ENCODE measurements at regions not wholly inside any gene's neighbourhood (a gene's known extent, or its start where the extent isn't known, plus 50 kb on each side); places are given as distances from the start of the nearest gene placed in this dataset.

- Histone ChIP-seq H3K9me1 (replicated peaks; ENCODE audit: control insufficient read depth, extremely low read depth, insufficient read depth, low read length) (no peaks in the 10 kb centered on the region), H3K4me3 (replicated peaks in 1 of 3; ENCODE audit: insufficient read depth in 1 of 3, low read depth in 1 of 3, low read length in 3 of 3) (no peak overlapping the region), H3K9ac (replicated peaks; ENCODE audit: extremely low read depth, insufficient read depth, low read length) (no peak overlapping the region), H3K9me3 (replicated peaks; ENCODE audit: control insufficient read depth, insufficient read depth, low read length) (peaks cover 2% of the 10 kb centered on the region), H3K27me3 (ENCODE audit: control insufficient read depth in 2 of 2, insufficient read depth in 2 of 2, low read length in 2 of 2) (peaks cover 5 to 8% of the 10 kb centered on the region in 2 experiments), H3K4me1 (ENCODE audit: control insufficient read depth, extremely low read depth, insufficient read depth, low read length) (peaks cover 9% of the 10 kb centered on the region), H4K20me1 (replicated peaks; ENCODE audit: control insufficient read depth, extremely low read depth, insufficient read depth, low read length) (no peaks in the 10 kb centered on the region), H3K79me2 (ENCODE audit: control insufficient read depth, insufficient read depth, low read length) (no peaks in the 10 kb centered on the region), H3K4me2 (ENCODE audit: insufficient read depth, low read length) (no peak overlapping the region), H2AFZ (ENCODE audit: low read depth, low read length) (no peak overlapping the region), H3K36me3 (ENCODE audit: control insufficient read depth in 2 of 2, extremely low read depth in 1 of 2, insufficient read depth in 2 of 2, low read length in 2 of 2) (no peaks in the 10 kb centered on the region), H3K27ac (ENCODE audit: insufficient read depth, low read depth, low read length) (no peak overlapping the region)
- ChIA-PET CTCF (interaction anchor here (6.0 kb wide), 1 partner anchor 408 kb away, joined by 82 read pairs; no protein-coding TSS in a partner anchor), POLR2A (no interaction called here)
- intact Hi-C loops (cut with micrococcal nuclease) (loop anchor here (5.0 kb wide), 1 partner anchor 262 kb away; no protein-coding TSS in a partner anchor), dilution Hi-C loops (cut with MboI; ENCODE audit: extremely low pct_ligation_motif_present, low sequenced_read_pairs) (loop anchor here (25.0 kb wide), 1 partner anchor 432 kb away; no protein-coding TSS in a partner anchor)
- no peak for DNase-seq (ENCODE audit: low read depth, low spot score)
- no peak for FAIRE-seq
- TF ChIP-seq EZH2 (IDR thresholded peaks at IDR 0.05; ENCODE audit: borderline replicate concordance, low read depth, low read length, severe bottlenecking): no peak
- TF ChIP-seq JUN (IDR thresholded peaks at IDR 0.05; ENCODE audit: borderline replicate concordance, insufficient read depth, insufficient read length, low read depth): no peak
- TF ChIP-seq GATA2 (IDR thresholded peaks at IDR 0.05; ENCODE audit: insufficient read depth, insufficient read length, low read depth, low read length): no peak
- TF ChIP-seq MAX (IDR thresholded peaks at IDR 0.05; ENCODE audit: insufficient read depth, insufficient read length): no peak
- no peak for TF ChIP-seq POLR2AphosphoS5 (IDR thresholded peaks at IDR 0.05; ENCODE audit: insufficient read depth, low read depth, low read length)
- TF ChIP-seq MYC (IDR thresholded peaks at IDR 0.05; ENCODE audit: low read depth, low read length): no peak
- TF ChIP-seq CTCF (IDR thresholded peaks at IDR 0.05; ENCODE audit: extremely low read depth in 1 of 2, insufficient read depth in 1 of 2, low read depth in 1 of 2, low read length in 2 of 2): no peak
- no peak for TF ChIP-seq POLR2A (IDR thresholded peaks at IDR 0.05; ENCODE audit: low read depth, low read length)
- no peak for TF ChIP-seq FOS (IDR thresholded peaks at IDR 0.05; ENCODE audit: borderline replicate concordance, insufficient read depth, low read length)
- no TSS peak for BruUV-seq (replicated peaks)
These were observed 75.9 kb upstream of the ETS2 start for GRCh38 chr21:38729754-38730379.

Measured in endothelial cell of umbilical vein (primary cell).